ENCODE measurements at regions not wholly inside any gene's neighbourhood (a gene's known extent, or its start where the extent isn't known, plus 50 kb on each side); places are given as distances from the start of the nearest gene placed in this dataset.

- no peak for TF ChIP-seq CTCF (conservative IDR thresholded peaks at IDR 0.05; ENCODE audit: low read depth, low read length)
- no peak for TF ChIP-seq EZH2phosphoT487 (IDR thresholded peaks at IDR 0.05; ENCODE audit: borderline replicate concordance, low read length)
- no peak for TF ChIP-seq EZH2 (IDR thresholded peaks at IDR 0.05; ENCODE audit: low read length, unreplicated experiment)
Measured at GRCh38 chr11:81032906-81033305, 1592.1 kb upstream of the TENM4 start.

All from PC-3 (cell line).